HG03097 (cell line): ENCODE measurements at regions not wholly inside any gene's neighbourhood (a gene's known extent, or its start where the extent isn't known, plus 50 kb on each side); places are given as distances from the start of the nearest gene placed in this dataset.

Source experiments
- ATAC-seq: cut with Tn5 transposase; IDR thresholded peaks from one replicate; pipeline ENCODE4 v1.9.1; 2021; ENCODE audit not compliant: unreplicated experiment, low FRiP score

GRCh38 chr9:108618906-108619550 lies 236.8 kb downstream of the ACTL7B start:
- no peak for ATAC-seq

- no peak for ATAC-seq
These were observed 238.1 kb downstream of the ACTL7B start for GRCh38 chr9:108617676-108618075.

- no peak for ATAC-seq
These were observed 240.6 kb downstream of the ACTL7B start for GRCh38 chr9:108615152-108615551.

- ATAC-seq = no peak
These were observed 243.3 kb downstream of the ACTL7B start for GRCh38 chr9:108612513-108612912.

- ATAC-seq = no peak
These were observed 245.9 kb downstream of the ACTL7B start for GRCh38 chr9:108609897-108610253.

GRCh38 chr9:108609227-108609896 lies 246.4 kb downstream of the ACTL7B start:
- no peak for ATAC-seq

- ATAC-seq = no peak
These were observed 248.2 kb downstream of the ACTL7B start for GRCh38 chr9:108607607-108608006.

- no peak for ATAC-seq
These were observed 249.4 kb downstream of the ACTL7B start for GRCh38 chr9:108606401-108606800.

- ATAC-seq = no peak
These were observed 252.6 kb downstream of the ACTL7B start for GRCh38 chr9:108603141-108603540.

- no peak for ATAC-seq
These were observed 254.9 kb downstream of the ACTL7B start for GRCh38 chr9:108600896-108601295.

GRCh38 chr9:108599571-108599970 lies 256.2 kb downstream of the ACTL7B start:
- no peak for ATAC-seq

GRCh38 chr9:108591121-108591520 lies 264.7 kb downstream of the ACTL7B start:
- no peak for ATAC-seq

- ATAC-seq = no peak
These were observed 267.5 kb downstream of the ACTL7B start for GRCh38 chr9:108588246-108588645.

GRCh38 chr9:108586471-108587139 lies 269.2 kb downstream of the ACTL7B start:
- no peak for ATAC-seq

- no peak for ATAC-seq
These were observed 270.9 kb downstream of the ACTL7B start for GRCh38 chr9:108584860-108585259.

- no peak for ATAC-seq
These were observed 273.1 kb downstream of the ACTL7B start for GRCh38 chr9:108582726-108583125.

GRCh38 chr9:108579757-108580439 lies 275.9 kb downstream of the ACTL7B start:
- ATAC-seq = no peak

GRCh38 chr9:108575276-108575675 lies 280.5 kb downstream of the ACTL7B start:
- ATAC-seq = no peak

- no peak for ATAC-seq
These were observed 286.2 kb downstream of the ACTL7B start for GRCh38 chr9:108569624-108570023.

GRCh38 chr9:108568093-108568492 lies 287.7 kb downstream of the ACTL7B start:
- ATAC-seq = no peak

- no peak for ATAC-seq
These were observed 288.2 kb downstream of the ACTL7B start for GRCh38 chr9:108567571-108567970.
